HG02981 (cell line): ENCODE measurements at regions not wholly inside any gene's neighbourhood (a gene's known extent, or its start where the extent isn't known, plus 50 kb on each side); places are given as distances from the start of the nearest gene placed in this dataset.

ENCODE experiments used
- ATAC-seq: cut with Tn5 transposase; IDR thresholded peaks from one replicate; pipeline ENCODE4 v1.9.1; 2021; ENCODE audit warnings: mild to moderate bottlenecking, moderate library complexity; ENCODE audit not compliant: unreplicated experiment

DNA sequence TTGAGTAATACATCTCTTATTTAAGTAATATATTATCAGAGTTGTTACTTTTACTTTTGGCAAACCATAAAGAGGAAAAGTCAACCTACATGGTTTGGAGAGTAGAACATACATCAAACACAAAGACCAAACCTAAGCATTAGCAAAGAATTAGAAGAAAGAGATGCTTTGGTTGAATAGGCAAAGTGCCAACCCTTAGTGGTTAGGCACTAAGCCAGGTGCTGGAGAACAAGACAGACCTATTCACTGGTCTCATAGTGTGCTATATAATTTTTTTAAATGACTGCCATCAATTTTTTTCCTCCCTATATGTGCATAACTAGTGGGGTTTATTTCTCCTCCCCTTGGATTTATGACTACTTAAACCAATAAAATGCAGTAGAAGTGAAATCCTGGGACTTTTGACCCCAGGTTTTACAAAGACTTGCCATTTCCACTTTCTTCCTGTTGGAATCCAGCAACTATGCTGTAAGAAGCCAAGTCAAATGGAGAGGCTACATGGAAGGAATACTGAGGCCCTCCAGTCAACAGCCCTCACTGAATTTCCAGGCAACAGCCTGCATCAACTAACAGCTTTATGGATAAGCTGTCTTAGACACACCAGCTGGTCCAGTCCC is 69.8 kb upstream of the HAO2 start:
- peak; percentile 47 for ATAC-seq

DNA sequence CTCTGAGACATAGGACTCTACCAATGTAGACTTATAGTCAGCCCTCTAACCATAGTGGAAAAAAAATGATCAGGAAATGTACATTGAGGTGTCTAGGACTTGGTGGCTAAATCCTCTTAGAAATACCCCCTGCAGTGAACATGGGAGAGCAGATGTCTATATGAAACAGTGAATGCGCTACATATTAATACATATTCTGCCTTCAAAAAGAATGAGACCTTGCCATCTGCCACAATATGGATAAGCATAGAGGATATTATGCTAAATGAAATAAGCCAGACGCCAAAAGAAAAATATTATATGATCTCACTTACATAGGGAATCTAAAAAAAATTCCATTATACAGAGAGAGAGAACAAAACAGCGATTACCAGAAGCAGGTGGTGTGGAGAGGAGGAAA is 66.6 kb upstream of the HAO2 start:
- no peak for ATAC-seq

GRCh38 chr1:119308130-119308700 is 60.4 kb upstream of the HAO2 start:
- ATAC-seq = no peak

DNA sequence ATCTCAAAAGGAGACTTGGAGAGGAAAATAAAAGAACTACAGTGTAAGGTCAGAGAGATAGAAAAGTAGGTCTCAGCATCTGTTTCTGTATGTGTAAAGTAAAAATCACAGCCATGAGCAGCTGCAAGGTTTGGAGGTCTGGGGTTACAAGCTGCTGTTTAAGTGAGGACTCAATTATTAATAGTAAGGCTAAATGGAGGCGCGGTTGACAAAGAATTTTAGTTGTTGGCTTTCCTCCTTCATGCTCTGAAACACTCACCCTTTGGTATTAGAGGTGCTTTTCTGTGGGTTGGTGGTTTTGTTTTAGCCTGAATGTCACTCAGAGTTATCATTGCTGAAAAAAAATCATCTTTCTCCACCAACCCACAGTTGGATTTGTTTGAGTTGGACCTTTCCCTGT is 59.8 kb upstream of the HAO2 start:
- no peak for ATAC-seq

DNA sequence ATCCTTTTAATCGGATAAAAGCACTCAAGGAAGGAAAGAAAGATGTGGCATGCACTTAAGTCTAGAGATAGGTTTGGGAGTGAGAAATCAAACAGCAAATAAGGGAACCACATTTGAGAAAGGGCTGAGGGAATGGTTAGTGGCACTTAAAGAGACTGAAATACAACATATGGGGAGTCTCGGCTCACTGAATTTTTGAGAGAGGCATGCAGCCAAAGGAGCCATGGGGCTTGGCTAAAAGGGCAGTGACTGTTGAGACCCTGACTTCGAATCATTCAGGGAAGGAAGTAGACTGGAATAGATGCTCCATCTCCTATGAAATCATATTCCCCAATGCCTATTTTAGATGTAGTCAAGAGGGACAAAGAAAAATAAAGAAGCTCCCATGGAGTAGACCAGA is 58.3 kb upstream of the HAO2 start:
- ATAC-seq = no peak

GRCh38 chr1:119312500-119312899 is 56.1 kb upstream of the HAO2 start:
- ATAC-seq = no peak

DNA sequence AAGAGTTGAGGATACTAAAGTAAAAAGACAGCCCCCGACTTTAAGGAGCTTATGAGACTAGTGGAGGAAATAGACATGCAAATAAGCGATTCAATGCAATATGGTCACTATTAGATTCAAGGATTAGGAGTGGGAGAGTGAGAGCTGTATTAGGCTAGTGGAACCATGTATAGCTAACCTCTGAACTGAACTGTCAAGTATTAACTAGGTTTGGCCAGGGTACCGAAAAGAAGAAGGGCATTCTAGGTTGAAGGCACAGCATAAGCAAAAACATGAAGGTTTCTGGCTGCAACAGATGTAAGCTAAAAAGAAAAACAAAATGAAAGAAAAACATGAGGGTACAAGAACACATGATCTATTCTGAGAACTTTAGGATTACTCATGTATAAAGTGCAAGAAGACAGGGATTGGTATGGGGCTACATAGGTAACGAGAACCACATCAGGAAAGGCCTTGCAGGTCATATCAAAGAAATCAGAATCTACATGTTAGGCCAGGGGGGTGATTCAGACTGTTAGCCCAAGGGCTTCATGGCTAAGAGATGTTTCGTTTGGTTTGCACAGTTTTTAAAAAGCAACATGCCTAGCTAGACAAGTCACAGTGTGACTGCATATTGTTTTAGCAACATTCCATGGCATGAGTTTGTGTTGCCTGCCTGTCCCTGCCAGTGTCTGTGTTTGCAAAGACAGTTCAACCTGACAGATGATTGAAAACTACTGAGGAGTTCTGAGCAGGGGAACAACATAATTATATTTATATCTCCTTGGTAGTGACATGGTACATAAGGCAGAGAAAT is 54.4 kb upstream of the HAO2 start:
- ATAC-seq = no peak

GRCh38 chr1:119316870-119317416 is 51.6 kb upstream of the HAO2 start:
- ATAC-seq = no peak

- ATAC-seq = peak; percentile 54
These were observed 49.9 kb upstream of the HAO2 start for GRCh38 chr1:119318466-119319309.
